ENCODE measurements at regions not wholly inside any gene's neighbourhood (a gene's known extent, or its start where the extent isn't known, plus 50 kb on each side); places are given as distances from the start of the nearest gene placed in this dataset.

GRCh38 chr10:129365767-129366402, 101.2 kb upstream of the MGMT start:
- no peak for DNase-seq

GRCh38 chr10:129366450-129366849, 100.6 kb upstream of the MGMT start:
- DNase-seq = no peak

GRCh38 chr10:129369566-129369965, 97.5 kb upstream of the MGMT start:
- no peak for DNase-seq

GRCh38 chr10:129371541-129371940, 95.5 kb upstream of the MGMT start:
- no peak for DNase-seq

- no peak for DNase-seq
Observed at GRCh38 chr10:129372172-129372571, 94.9 kb upstream of the MGMT start.

- no peak for DNase-seq
Observed at GRCh38 chr10:129373231-129373630, 93.8 kb upstream of the MGMT start.

GRCh38 chr10:129373718-129374117, 93.3 kb upstream of the MGMT start:
- DNase-seq = no peak

GRCh38 chr10:129375171-129375570, 91.9 kb upstream of the MGMT start:
- DNase-seq = no peak

- no peak for DNase-seq
Observed at GRCh38 chr10:129375912-129376311, 91.1 kb upstream of the MGMT start.

- DNase-seq = no peak
Observed at GRCh38 chr10:129380279-129380678, 86.8 kb upstream of the MGMT start.

- no peak for DNase-seq
Observed at GRCh38 chr10:129381741-129382140, 85.3 kb upstream of the MGMT start.

GRCh38 chr10:129382401-129382800, 84.6 kb upstream of the MGMT start:
- DNase-seq = no peak

- no peak for DNase-seq
Observed at GRCh38 chr10:129383651-129384050, 83.4 kb upstream of the MGMT start.

- no peak for DNase-seq
Observed at GRCh38 chr10:129385600-129385999, 81.4 kb upstream of the MGMT start.

GRCh38 chr10:129386415-129387257, 80.4 kb upstream of the MGMT start:
- no peak for DNase-seq

- no peak for DNase-seq
Observed at GRCh38 chr10:129387258-129387525, 79.8 kb upstream of the MGMT start.

GRCh38 chr10:129388435-129388834, 78.6 kb upstream of the MGMT start:
- DNase-seq = no peak

GRCh38 chr10:129389194-129389593, 77.8 kb upstream of the MGMT start:
- DNase-seq = no peak

- DNase-seq = no peak
Observed at GRCh38 chr10:129390147-129390546, 76.9 kb upstream of the MGMT start.

GRCh38 chr10:129390726-129391125, 76.3 kb upstream of the MGMT start:
- DNase-seq = no peak

GRCh38 chr10:129391464-129391863, 75.6 kb upstream of the MGMT start:
- DNase-seq = no peak

GRCh38 chr10:129392855-129393254, 74.2 kb upstream of the MGMT start:
- DNase-seq = no peak

GRCh38 chr10:129393812-129394211, 73.2 kb upstream of the MGMT start:
- DNase-seq = no peak

- no peak for DNase-seq
Observed at GRCh38 chr10:129394518-129395328, 72.3 kb upstream of the MGMT start.

Data from NCI-H1105 treated with DMSO at 0.1 percent for 48 hours (cell line).